ENCODE measurements at regions not wholly inside any gene's neighbourhood (a gene's known extent, or its start where the extent isn't known, plus 50 kb on each side); places are given as distances from the start of the nearest gene placed in this dataset.

GRCh38 chr2:150165988-150166312, 321.5 kb downstream of the RND3 start:
- H3K36me3 Mint-ChIP-seq (ENCODE audit: low read depth), result no peaks in the 10 kb centered on the region
- peaks cover 8% of the 10 kb centered on the region for H3K9me3 Mint-ChIP-seq
- no peak overlapping the region for H3K4me3 Mint-ChIP-seq
- ChIA-PET POLR2A (no interaction called here), CTCF (no interaction called here)
- H3K27ac Mint-ChIP-seq, result no peak overlapping the region
- H3K4me1 Mint-ChIP-seq, result no peaks in the 10 kb centered on the region
- DNase-seq, result no peak
- H3K27me3 Mint-ChIP-seq, result no peaks in the 10 kb centered on the region

- DNase-seq, result no peak
- no peak overlapping the region for H3K27ac Mint-ChIP-seq
- H3K4me1 Mint-ChIP-seq, result no peaks in the 10 kb centered on the region
- H3K9me3 Mint-ChIP-seq, result peaks cover 6% of the 10 kb centered on the region
- no peaks in the 10 kb centered on the region for H3K27me3 Mint-ChIP-seq
- ChIA-PET POLR2A (no interaction called here), CTCF (no interaction called here)
- no peak overlapping the region for H3K4me3 Mint-ChIP-seq
- H3K36me3 Mint-ChIP-seq (ENCODE audit: low read depth), result no peaks in the 10 kb centered on the region
These were observed 322.0 kb downstream of the RND3 start for GRCh38 chr2:150165442-150165841.

GRCh38 chr2:150162241-150162942, 325.1 kb downstream of the RND3 start:
- Mint-ChIP-seq H3K27ac (no peak overlapping the region), H3K9me3 (peaks cover 2% of the 10 kb centered on the region), H3K4me1 (no peaks in the 10 kb centered on the region), H3K4me3 (no peak overlapping the region), H3K36me3 (ENCODE audit: low read depth) (no peaks in the 10 kb centered on the region), H3K27me3 (no peaks in the 10 kb centered on the region)
- ChIA-PET CTCF (no interaction called here), POLR2A (no interaction called here)
- no peak for DNase-seq

GRCh38 chr2:150160058-150160457, 327.4 kb downstream of the RND3 start:
- no peaks in the 10 kb centered on the region for H3K9me3 Mint-ChIP-seq
- no peaks in the 10 kb centered on the region for H3K4me1 Mint-ChIP-seq
- no peak for DNase-seq
- ChIA-PET POLR2A (no interaction called here), CTCF (no interaction called here)
- H3K27ac Mint-ChIP-seq, result no peak overlapping the region
- H3K4me3 Mint-ChIP-seq, result no peak overlapping the region
- H3K27me3 Mint-ChIP-seq, result no peaks in the 10 kb centered on the region
- no peaks in the 10 kb centered on the region for H3K36me3 Mint-ChIP-seq (ENCODE audit: low read depth)

GRCh38 chr2:150159300-150159699, 328.2 kb downstream of the RND3 start:
- ChIA-PET CTCF (no interaction called here), POLR2A (no interaction called here)
- Mint-ChIP-seq H3K4me1 (no peaks in the 10 kb centered on the region), H3K27me3 (no peaks in the 10 kb centered on the region), H3K9me3 (no peaks in the 10 kb centered on the region), H3K36me3 (ENCODE audit: low read depth) (no peaks in the 10 kb centered on the region), H3K4me3 (no peak overlapping the region), H3K27ac (no peak overlapping the region)
- no peak for DNase-seq

- ChIA-PET CTCF (no interaction called here), POLR2A (no interaction called here)
- Mint-ChIP-seq H3K4me1 (no peaks in the 10 kb centered on the region), H3K9me3 (no peaks in the 10 kb centered on the region), H3K27me3 (no peaks in the 10 kb centered on the region), H3K36me3 (ENCODE audit: low read depth) (no peaks in the 10 kb centered on the region), H3K4me3 (no peak overlapping the region), H3K27ac (no peak overlapping the region)
- no peak for DNase-seq
These were observed 330.6 kb downstream of the RND3 start for GRCh38 chr2:150156876-150157275.

GRCh38 chr2:150156415-150156814, 331.1 kb downstream of the RND3 start:
- H3K4me1 Mint-ChIP-seq, result no peaks in the 10 kb centered on the region
- no peak overlapping the region for H3K27ac Mint-ChIP-seq
- no peaks in the 10 kb centered on the region for H3K36me3 Mint-ChIP-seq (ENCODE audit: low read depth)
- no peak overlapping the region for H3K4me3 Mint-ChIP-seq
- DNase-seq, result no peak
- no peaks in the 10 kb centered on the region for H3K27me3 Mint-ChIP-seq
- CTCF ChIA-PET, result no interaction called here
- no peaks in the 10 kb centered on the region for H3K9me3 Mint-ChIP-seq
- POLR2A ChIA-PET, result no interaction called here

GRCh38 chr2:150154308-150154797, 333.1 kb downstream of the RND3 start:
- H3K36me3 Mint-ChIP-seq (ENCODE audit: low read depth), result no peaks in the 10 kb centered on the region
- DNase-seq, result no peak
- no peaks in the 10 kb centered on the region for H3K9me3 Mint-ChIP-seq
- no peak overlapping the region for H3K27ac Mint-ChIP-seq
- H3K4me1 Mint-ChIP-seq, result no peaks in the 10 kb centered on the region
- no peak overlapping the region for H3K4me3 Mint-ChIP-seq
- ChIA-PET CTCF (interaction anchor here (0.5 kb wide), 1 partner anchor 986 kb away, joined by 3 read pairs; no protein-coding TSS in a partner anchor), POLR2A (no interaction called here)
- no peaks in the 10 kb centered on the region for H3K27me3 Mint-ChIP-seq

GRCh38 chr2:150153646-150154307, 333.7 kb downstream of the RND3 start:
- H3K27ac Mint-ChIP-seq, result no peak overlapping the region
- CTCF ChIA-PET, result interaction anchor here (0.5 kb wide), 1 partner anchor 987 kb away, joined by 3 read pairs; no protein-coding TSS in a partner anchor
- no peak overlapping the region for H3K4me3 Mint-ChIP-seq
- H3K36me3 Mint-ChIP-seq (ENCODE audit: low read depth), result no peaks in the 10 kb centered on the region
- H3K9me3 Mint-ChIP-seq, result no peaks in the 10 kb centered on the region
- DNase-seq, result no peak
- POLR2A ChIA-PET, result no interaction called here
- no peaks in the 10 kb centered on the region for H3K4me1 Mint-ChIP-seq
- H3K27me3 Mint-ChIP-seq, result no peaks in the 10 kb centered on the region

GRCh38 chr2:150152230-150152629, 335.2 kb downstream of the RND3 start:
- no peaks in the 10 kb centered on the region for H3K4me1 Mint-ChIP-seq
- no peak for DNase-seq
- no peaks in the 10 kb centered on the region for H3K36me3 Mint-ChIP-seq (ENCODE audit: low read depth)
- no peak overlapping the region for H3K27ac Mint-ChIP-seq
- ChIA-PET POLR2A (no interaction called here), CTCF (interaction anchor here (0.6 kb wide), 1 partner anchor 26 kb away, joined by 3 read pairs; no protein-coding TSS in a partner anchor)
- H3K27me3 Mint-ChIP-seq, result no peaks in the 10 kb centered on the region
- H3K4me3 Mint-ChIP-seq, result no peak overlapping the region
- H3K9me3 Mint-ChIP-seq, result peaks cover 4% of the 10 kb centered on the region

GRCh38 chr2:150150144-150150543, 337.3 kb downstream of the RND3 start:
- peaks cover 13% of the 10 kb centered on the region for H3K9me3 Mint-ChIP-seq
- no peak for DNase-seq
- POLR2A ChIA-PET, result no interaction called here
- no peaks in the 10 kb centered on the region for H3K36me3 Mint-ChIP-seq (ENCODE audit: low read depth)
- CTCF ChIA-PET, result no interaction called here
- no peaks in the 10 kb centered on the region for H3K27me3 Mint-ChIP-seq
- no peak overlapping the region for H3K4me3 Mint-ChIP-seq
- no peaks in the 10 kb centered on the region for H3K4me1 Mint-ChIP-seq
- H3K27ac Mint-ChIP-seq, result no peak overlapping the region

GRCh38 chr2:150147889-150148683, 339.4 kb downstream of the RND3 start:
- Mint-ChIP-seq H3K4me3 (no peak overlapping the region), H3K4me1 (no peaks in the 10 kb centered on the region), H3K36me3 (ENCODE audit: low read depth) (no peaks in the 10 kb centered on the region), H3K27ac (no peak overlapping the region), H3K9me3 (peaks cover 13% of the 10 kb centered on the region), H3K27me3 (no peaks in the 10 kb centered on the region)
- no peak for DNase-seq
- POLR2A ChIA-PET, result no interaction called here
- CTCF ChIA-PET, result interaction anchor here (0.6 to 1.3 kb wide), 3 partner anchors 11 to 287 kb away, joined by 3 read pairs; no protein-coding TSS in a partner anchor

- no peak overlapping the region for H3K27ac Mint-ChIP-seq
- no peaks in the 10 kb centered on the region for H3K4me1 Mint-ChIP-seq
- H3K36me3 Mint-ChIP-seq (ENCODE audit: low read depth), result no peaks in the 10 kb centered on the region
- DNase-seq, result no peak
- ChIA-PET POLR2A (no interaction called here), CTCF (no interaction called here)
- H3K4me3 Mint-ChIP-seq, result no peak overlapping the region
- peaks cover 13% of the 10 kb centered on the region for H3K9me3 Mint-ChIP-seq
- no peaks in the 10 kb centered on the region for H3K27me3 Mint-ChIP-seq
These were observed 340.6 kb downstream of the RND3 start for GRCh38 chr2:150146879-150147278.
